ENCODE measurements at regions not wholly inside any gene's neighbourhood (a gene's known extent, or its start where the extent isn't known, plus 50 kb on each side); places are given as distances from the start of the nearest gene placed in this dataset.
"Not testable (repeated sequence)": the region's sequence is repeated elsewhere in the genome, so short reads cannot be mapped to it uniquely, and the experiment has no call there.

DNA sequence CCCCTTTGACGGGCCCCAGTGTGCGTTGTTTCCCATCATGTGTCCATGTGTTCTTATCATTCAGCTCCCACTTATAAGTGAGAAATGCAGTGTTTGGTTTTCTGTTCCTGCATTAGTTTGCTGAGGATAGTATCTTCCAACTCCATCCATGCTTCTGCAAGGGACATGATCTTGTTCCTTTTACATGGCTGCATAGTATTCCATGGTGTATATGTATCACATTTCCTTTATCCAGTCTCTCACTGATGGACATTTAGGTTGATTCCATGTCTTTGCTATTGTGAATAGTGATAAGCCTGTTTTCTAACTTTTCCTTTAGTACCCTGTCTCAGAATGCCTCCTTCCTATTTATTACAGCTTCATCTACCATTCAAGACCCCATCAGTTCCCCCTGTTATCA is 278.2 kb upstream of the SGO1 start:
- TF ChIP-seq, protein P1, sequence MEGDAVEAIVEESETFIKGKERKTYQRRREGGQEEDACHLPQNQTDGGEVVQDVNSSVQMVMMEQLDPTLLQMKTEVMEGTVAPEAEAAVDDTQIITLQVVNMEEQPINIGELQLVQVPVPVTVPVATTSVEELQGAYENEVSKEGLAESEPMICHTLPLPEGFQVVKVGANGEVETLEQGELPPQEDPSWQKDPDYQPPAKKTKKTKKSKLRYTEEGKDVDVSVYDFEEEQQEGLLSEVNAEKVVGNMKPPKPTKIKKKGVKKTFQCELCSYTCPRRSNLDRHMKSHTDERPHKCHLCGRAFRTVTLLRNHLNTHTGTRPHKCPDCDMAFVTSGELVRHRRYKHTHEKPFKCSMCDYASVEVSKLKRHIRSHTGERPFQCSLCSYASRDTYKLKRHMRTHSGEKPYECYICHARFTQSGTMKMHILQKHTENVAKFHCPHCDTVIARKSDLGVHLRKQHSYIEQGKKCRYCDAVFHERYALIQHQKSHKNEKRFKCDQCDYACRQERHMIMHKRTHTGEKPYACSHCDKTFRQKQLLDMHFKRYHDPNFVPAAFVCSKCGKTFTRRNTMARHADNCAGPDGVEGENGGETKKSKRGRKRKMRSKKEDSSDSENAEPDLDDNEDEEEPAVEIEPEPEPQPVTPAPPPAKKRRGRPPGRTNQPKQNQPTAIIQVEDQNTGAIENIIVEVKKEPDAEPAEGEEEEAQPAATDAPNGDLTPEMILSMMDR (conservative IDR thresholded peaks at IDR 0.05; ENCODE audit: low read depth, low read length) = not testable (repeated sequence)
- TF ChIP-seq SMC3 (IDR thresholded peaks at IDR 0.05; ENCODE audit: low read depth, low read length); POLR2A (IDR thresholded peaks at IDR 0.05; ENCODE audit: low read depth, low read length); MAFK (IDR thresholded peaks at IDR 0.05; ENCODE audit: low read depth, low read length); MXI1 (IDR thresholded peaks at IDR 0.05; ENCODE audit: borderline replicate concordance, low read depth, low read length); RCOR1 (IDR thresholded peaks at IDR 0.05; ENCODE audit: insufficient replicate concordance, low read length); MAZ (IDR thresholded peaks at IDR 0.05; ENCODE audit: borderline replicate concordance, low read depth, low read length); BHLHE40 (IDR thresholded peaks at IDR 0.05; ENCODE audit: low read depth, low read length): not testable (repeated sequence)
- TF ChIP-seq, protein P2, sequence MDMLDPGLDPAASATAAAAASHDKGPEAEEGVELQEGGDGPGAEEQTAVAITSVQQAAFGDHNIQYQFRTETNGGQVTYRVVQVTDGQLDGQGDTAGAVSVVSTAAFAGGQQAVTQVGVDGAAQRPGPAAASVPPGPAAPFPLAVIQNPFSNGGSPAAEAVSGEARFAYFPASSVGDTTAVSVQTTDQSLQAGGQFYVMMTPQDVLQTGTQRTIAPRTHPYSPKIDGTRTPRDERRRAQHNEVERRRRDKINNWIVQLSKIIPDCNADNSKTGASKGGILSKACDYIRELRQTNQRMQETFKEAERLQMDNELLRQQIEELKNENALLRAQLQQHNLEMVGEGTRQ (IDR thresholded peaks at IDR 0.05; ENCODE audit: low read depth, low read length) = not testable (repeated sequence)
